ENCODE measurements at regions not wholly inside any gene's neighbourhood (a gene's known extent, or its start where the extent isn't known, plus 50 kb on each side); places are given as distances from the start of the nearest gene placed in this dataset.

- Histone ChIP-seq H3K27me3 (ENCODE audit: control insufficient read depth, insufficient read depth, low read length) (no peaks in the 10 kb centered on the region), H3K9me3 (ENCODE audit: control insufficient read depth, low read depth, low read length) (no peaks in the 10 kb centered on the region), H3K4me3 (ENCODE audit: low read length) (no peak overlapping the region), H3K4me1 (ENCODE audit: control insufficient read depth, low read depth, low read length) (no peaks in the 10 kb centered on the region), H3K27ac (ENCODE audit: low read length) (no peak overlapping the region), H3K9ac (ENCODE audit: low read length) (no peak overlapping the region), H3K36me3 (ENCODE audit: control insufficient read depth, low read depth, low read length) (no peaks in the 10 kb centered on the region)
These were observed 128.0 kb downstream of the KIF20B start for GRCh38 chr10:89829262-89829886.

- Histone ChIP-seq H3K9me3 (ENCODE audit: control insufficient read depth, low read depth, low read length) (no peaks in the 10 kb centered on the region), H3K27me3 (ENCODE audit: control insufficient read depth, insufficient read depth, low read length) (no peaks in the 10 kb centered on the region), H3K9ac (ENCODE audit: low read length) (no peak overlapping the region), H3K27ac (ENCODE audit: low read length) (no peak overlapping the region), H3K36me3 (ENCODE audit: control insufficient read depth, low read depth, low read length) (no peaks in the 10 kb centered on the region), H3K4me1 (ENCODE audit: control insufficient read depth, low read depth, low read length) (no peaks in the 10 kb centered on the region), H3K4me3 (ENCODE audit: low read length) (no peak overlapping the region)
These were observed 128.5 kb downstream of the KIF20B start for GRCh38 chr10:89829887-89830269.

- Histone ChIP-seq H3K9ac (ENCODE audit: low read length) (no peak overlapping the region), H3K9me3 (ENCODE audit: control insufficient read depth, low read depth, low read length) (no peaks in the 10 kb centered on the region), H3K4me1 (ENCODE audit: control insufficient read depth, low read depth, low read length) (no peaks in the 10 kb centered on the region), H3K27ac (ENCODE audit: low read length) (no peak overlapping the region), H3K36me3 (ENCODE audit: control insufficient read depth, low read depth, low read length) (no peaks in the 10 kb centered on the region), H3K4me3 (ENCODE audit: low read length) (no peak overlapping the region), H3K27me3 (ENCODE audit: control insufficient read depth, insufficient read depth, low read length) (no peaks in the 10 kb centered on the region)
These were observed 129.2 kb downstream of the KIF20B start for GRCh38 chr10:89830624-89831023.

GRCh38 chr10:89836840-89837164, 135.4 kb downstream of the KIF20B start:
- no peak overlapping the region for H3K27ac ChIP-seq (ENCODE audit: low read length)
- H3K9me3 ChIP-seq (ENCODE audit: control insufficient read depth, low read depth, low read length): no peaks in the 10 kb centered on the region
- H3K27me3 ChIP-seq (ENCODE audit: control insufficient read depth, insufficient read depth, low read length): no peaks in the 10 kb centered on the region
- no peaks in the 10 kb centered on the region for H3K36me3 ChIP-seq (ENCODE audit: control insufficient read depth, low read depth, low read length)
- no peak overlapping the region for H3K4me3 ChIP-seq (ENCODE audit: low read length)
- H3K4me1 ChIP-seq (ENCODE audit: control insufficient read depth, low read depth, low read length): no peaks in the 10 kb centered on the region
- no peak overlapping the region for H3K9ac ChIP-seq (ENCODE audit: low read length)

- Histone ChIP-seq H3K4me3 (ENCODE audit: low read length) (no peak overlapping the region), H3K36me3 (ENCODE audit: control insufficient read depth, low read depth, low read length) (no peaks in the 10 kb centered on the region), H3K27me3 (ENCODE audit: control insufficient read depth, insufficient read depth, low read length) (no peaks in the 10 kb centered on the region), H3K9ac (ENCODE audit: low read length) (no peak overlapping the region), H3K4me1 (ENCODE audit: control insufficient read depth, low read depth, low read length) (no peaks in the 10 kb centered on the region), H3K9me3 (ENCODE audit: control insufficient read depth, low read depth, low read length) (no peaks in the 10 kb centered on the region), H3K27ac (ENCODE audit: low read length) (no peak overlapping the region)
These were observed 136.0 kb downstream of the KIF20B start for GRCh38 chr10:89837165-89838043.

- Histone ChIP-seq H3K27ac (ENCODE audit: low read length) (no peak overlapping the region), H3K4me1 (ENCODE audit: control insufficient read depth, low read depth, low read length) (no peaks in the 10 kb centered on the region), H3K9me3 (ENCODE audit: control insufficient read depth, low read depth, low read length) (no peaks in the 10 kb centered on the region), H3K36me3 (ENCODE audit: control insufficient read depth, low read depth, low read length) (no peaks in the 10 kb centered on the region), H3K4me3 (ENCODE audit: low read length) (no peak overlapping the region), H3K27me3 (ENCODE audit: control insufficient read depth, insufficient read depth, low read length) (no peaks in the 10 kb centered on the region), H3K9ac (ENCODE audit: low read length) (no peak overlapping the region)
These were observed 136.7 kb downstream of the KIF20B start for GRCh38 chr10:89838044-89838615.

- Histone ChIP-seq H3K9me3 (ENCODE audit: control insufficient read depth, low read depth, low read length) (no peaks in the 10 kb centered on the region), H3K4me1 (ENCODE audit: control insufficient read depth, low read depth, low read length) (peaks cover 8% of the 10 kb centered on the region), H3K27me3 (ENCODE audit: control insufficient read depth, insufficient read depth, low read length) (no peaks in the 10 kb centered on the region), H3K36me3 (ENCODE audit: control insufficient read depth, low read depth, low read length) (no peaks in the 10 kb centered on the region), H3K27ac (ENCODE audit: low read length) (no peak overlapping the region), H3K9ac (ENCODE audit: low read length) (no peak overlapping the region), H3K4me3 (ENCODE audit: low read length) (no peak overlapping the region)
These were observed 144.3 kb downstream of the KIF20B start for GRCh38 chr10:89845541-89846280.

- no peaks in the 10 kb centered on the region for H3K36me3 ChIP-seq (ENCODE audit: control insufficient read depth, low read depth, low read length)
- H3K9me3 ChIP-seq (ENCODE audit: control insufficient read depth, low read depth, low read length): no peaks in the 10 kb centered on the region
- no peak overlapping the region for H3K27ac ChIP-seq (ENCODE audit: low read length)
- no peak overlapping the region for H3K9ac ChIP-seq (ENCODE audit: low read length)
- H3K27me3 ChIP-seq (ENCODE audit: control insufficient read depth, insufficient read depth, low read length): no peaks in the 10 kb centered on the region
- no peak overlapping the region for H3K4me3 ChIP-seq (ENCODE audit: low read length)
- H3K4me1 ChIP-seq (ENCODE audit: control insufficient read depth, low read depth, low read length): peaks cover 8% of the 10 kb centered on the region
These were observed 144.9 kb downstream of the KIF20B start for GRCh38 chr10:89846281-89846630.

GRCh38 chr10:89846786-89847185, 145.4 kb downstream of the KIF20B start:
- Histone ChIP-seq H3K9ac (ENCODE audit: low read length) (no peak overlapping the region), H3K4me1 (ENCODE audit: control insufficient read depth, low read depth, low read length) (peaks cover 8% of the 10 kb centered on the region), H3K4me3 (ENCODE audit: low read length) (no peak overlapping the region), H3K36me3 (ENCODE audit: control insufficient read depth, low read depth, low read length) (no peaks in the 10 kb centered on the region), H3K27ac (ENCODE audit: low read length) (no peak overlapping the region), H3K27me3 (ENCODE audit: control insufficient read depth, insufficient read depth, low read length) (no peaks in the 10 kb centered on the region), H3K9me3 (ENCODE audit: control insufficient read depth, low read depth, low read length) (no peaks in the 10 kb centered on the region)

- H3K36me3 ChIP-seq (ENCODE audit: control insufficient read depth, low read depth, low read length): no peaks in the 10 kb centered on the region
- H3K9ac ChIP-seq (ENCODE audit: low read length): no peak overlapping the region
- H3K9me3 ChIP-seq (ENCODE audit: control insufficient read depth, low read depth, low read length): no peaks in the 10 kb centered on the region
- H3K4me1 ChIP-seq (ENCODE audit: control insufficient read depth, low read depth, low read length): no peaks in the 10 kb centered on the region
- no peak overlapping the region for H3K27ac ChIP-seq (ENCODE audit: low read length)
- H3K4me3 ChIP-seq (ENCODE audit: low read length): no peak overlapping the region
- H3K27me3 ChIP-seq (ENCODE audit: control insufficient read depth, insufficient read depth, low read length): no peaks in the 10 kb centered on the region
These were observed 151.5 kb downstream of the KIF20B start for GRCh38 chr10:89852872-89853271.

- Histone ChIP-seq H3K4me3 (ENCODE audit: low read length) (no peak overlapping the region), H3K36me3 (ENCODE audit: control insufficient read depth, low read depth, low read length) (no peaks in the 10 kb centered on the region), H3K9ac (ENCODE audit: low read length) (no peak overlapping the region), H3K9me3 (ENCODE audit: control insufficient read depth, low read depth, low read length) (no peaks in the 10 kb centered on the region), H3K4me1 (ENCODE audit: control insufficient read depth, low read depth, low read length) (no peaks in the 10 kb centered on the region), H3K27me3 (ENCODE audit: control insufficient read depth, insufficient read depth, low read length) (no peaks in the 10 kb centered on the region), H3K27ac (ENCODE audit: low read length) (no peak overlapping the region)
These were observed 152.4 kb downstream of the KIF20B start for GRCh38 chr10:89853781-89854191.
